GM18858 (cell line): ENCODE measurements at regions not wholly inside any gene's neighbourhood (a gene's known extent, or its start where the extent isn't known, plus 50 kb on each side); places are given as distances from the start of the nearest gene placed in this dataset.

Source experiments
- ATAC-seq: cut with Tn5 transposase; IDR thresholded peaks from one replicate; pipeline ENCODE4 v1.9.1; 2021; ENCODE audit not compliant: unreplicated experiment

DNA sequence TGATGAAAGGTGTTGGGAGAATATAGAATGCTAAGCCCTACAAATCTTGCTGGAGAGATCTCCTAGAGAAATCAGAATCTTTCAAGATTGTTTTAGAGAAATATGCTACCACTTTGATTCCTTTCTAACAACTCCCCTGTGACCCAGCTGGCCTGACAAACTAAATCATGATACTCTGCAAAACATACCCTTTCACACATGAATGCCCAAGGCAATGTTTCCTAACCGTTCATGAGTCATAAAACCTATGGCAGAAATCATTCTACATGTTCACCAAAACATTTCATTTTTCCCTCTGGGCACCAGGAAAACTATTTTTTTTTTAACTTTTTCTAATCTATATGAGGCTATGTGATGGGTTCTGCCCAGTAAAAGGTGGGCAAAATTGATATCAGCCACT lies 77.8 kb upstream of the SETBP1 start:
- ATAC-seq, result no peak

DNA sequence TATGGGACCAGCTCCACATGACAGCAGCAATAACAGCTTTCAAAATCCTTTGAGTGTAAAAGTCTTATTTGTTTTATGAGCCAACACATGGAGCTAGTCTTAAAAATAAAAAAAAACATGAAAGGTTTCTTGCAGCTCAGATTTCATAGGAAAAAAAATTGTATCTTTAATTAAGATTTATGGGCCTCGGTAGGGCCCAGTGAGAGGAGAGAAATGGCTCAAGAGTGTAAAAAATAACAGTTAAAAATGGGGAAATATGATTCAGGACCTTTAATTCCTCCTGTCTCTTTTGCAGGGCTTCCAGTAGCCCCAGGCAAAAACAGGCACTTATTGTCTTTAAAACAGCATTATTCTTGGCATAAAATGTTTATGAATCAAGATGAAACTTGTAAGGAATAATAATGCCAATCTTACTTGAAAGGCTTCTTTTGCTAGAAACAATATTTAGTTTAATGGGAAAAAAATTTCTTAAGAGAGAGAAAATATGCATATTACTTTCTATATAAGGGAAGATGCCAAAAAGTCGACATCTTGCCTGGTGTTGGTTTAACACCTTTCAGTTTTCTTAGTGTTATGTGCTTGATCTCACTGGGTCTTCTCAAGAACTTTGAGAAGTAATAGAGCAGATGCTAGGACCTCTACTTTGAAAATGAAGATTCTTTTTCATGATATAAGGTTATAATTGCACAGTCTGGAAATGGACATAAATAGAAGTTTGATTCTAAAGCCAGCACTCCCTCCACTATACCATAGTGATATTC lies 71.3 kb upstream of the SETBP1 start:
- no peak for ATAC-seq

- no peak for ATAC-seq
Measured at GRCh38 chr18:44620812-44621211, 59.9 kb upstream of the SETBP1 start.

- no peak for ATAC-seq
Measured at GRCh38 chr18:44624052-44624451, 56.6 kb upstream of the SETBP1 start.

DNA sequence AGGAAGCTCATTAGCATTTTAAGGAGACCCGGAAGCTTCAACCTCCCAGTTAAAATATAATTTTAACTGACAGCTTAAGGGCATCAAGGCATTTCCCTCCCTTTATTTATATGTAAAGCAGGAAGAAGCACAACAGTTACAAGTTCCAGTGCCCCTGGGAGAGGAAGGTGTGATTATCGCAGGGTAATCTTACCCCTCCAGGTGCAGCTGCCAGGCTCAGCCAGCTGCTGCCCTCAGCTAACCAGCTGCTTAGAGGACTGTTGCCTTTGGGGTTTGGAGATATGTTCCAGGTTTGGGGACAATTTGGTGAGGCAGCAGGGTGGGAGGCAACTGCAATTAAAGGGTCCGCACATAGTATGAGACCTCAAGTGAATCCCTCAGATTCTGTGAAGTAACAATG lies 55.3 kb upstream of the SETBP1 start:
- ATAC-seq, result no peak

GRCh38 chr18:44626236-44626635 lies 54.5 kb upstream of the SETBP1 start:
- no peak for ATAC-seq

DNA sequence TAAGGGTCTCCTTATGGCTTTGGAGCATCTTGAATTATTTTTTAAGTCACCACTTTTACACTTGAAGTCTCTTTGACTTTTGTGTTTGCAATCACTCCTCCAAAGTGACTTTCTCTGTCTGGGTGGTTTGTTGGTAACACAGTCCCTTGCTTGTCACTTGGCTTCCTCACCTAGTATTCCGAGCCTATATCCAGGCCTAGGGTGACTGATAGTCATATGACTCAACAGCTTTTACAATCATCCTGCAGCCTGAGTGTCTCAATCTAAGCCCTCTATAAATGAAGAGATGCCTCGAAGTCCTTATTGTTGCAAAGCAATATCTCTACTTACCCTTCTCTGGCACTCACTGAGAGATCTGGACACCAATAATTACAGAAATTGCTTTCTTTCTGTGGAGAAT lies 53.9 kb upstream of the SETBP1 start:
- no peak for ATAC-seq

DNA sequence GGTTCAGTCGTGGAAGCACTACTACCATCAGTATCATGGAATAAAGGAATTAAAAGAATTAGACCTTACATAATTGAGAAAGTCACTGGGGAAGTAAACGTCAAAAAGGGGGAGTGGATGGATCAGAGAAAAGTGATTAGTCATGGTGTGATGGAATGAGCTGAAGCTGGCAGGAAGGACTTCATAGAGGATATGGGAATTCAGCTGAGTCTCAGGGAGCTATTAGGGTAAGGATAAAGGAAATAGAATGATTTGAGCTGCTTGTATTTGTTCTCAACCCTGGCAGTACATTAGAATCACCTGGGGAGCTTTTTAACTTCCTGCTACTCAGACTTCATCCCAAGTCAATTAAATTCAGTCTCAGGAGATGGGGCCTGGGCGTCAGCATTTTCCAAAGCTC lies 53.4 kb upstream of the SETBP1 start:
- no peak for ATAC-seq

DNA sequence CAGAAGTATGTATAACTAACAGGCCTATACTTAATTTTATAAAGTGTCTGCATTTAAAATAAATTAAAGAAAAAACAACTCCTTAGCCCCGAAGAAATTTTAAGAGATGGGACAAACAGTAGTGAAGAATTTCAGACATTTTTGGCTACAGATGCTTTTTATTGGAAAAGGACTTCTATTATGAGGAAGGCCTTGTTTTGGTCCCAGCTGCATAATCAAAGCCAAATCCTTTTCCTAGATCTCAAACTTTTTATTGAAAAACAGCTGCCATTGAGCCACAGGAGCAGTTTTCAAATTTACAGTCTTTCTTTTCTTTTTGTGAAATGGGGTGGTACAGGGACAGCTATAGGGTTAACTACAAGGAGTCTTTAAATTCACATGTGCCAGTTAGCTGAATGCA lies 51.3 kb upstream of the SETBP1 start:
- no peak for ATAC-seq

- ATAC-seq, result no peak
Measured at GRCh38 chr18:44630118-44630517, 50.6 kb upstream of the SETBP1 start.
